ENCODE measurements at regions not wholly inside any gene's neighbourhood (a gene's known extent, or its start where the extent isn't known, plus 50 kb on each side); places are given as distances from the start of the nearest gene placed in this dataset.

GRCh38 chr4:137090951-137091350 lies 441.3 kb downstream of the PCDH18 start:
- TF ChIP-seq EZH2 (IDR thresholded peaks at IDR 0.05; ENCODE audit: low read depth) = no peak
- TF ChIP-seq CTCF (conservative IDR thresholded peaks at IDR 0.05) = no peak

All from PC-9 (cell line).